Astrocyte (in vitro differentiated cells and primary cell): ENCODE measurements at regions not wholly inside any gene's neighbourhood (a gene's known extent, or its start where the extent isn't known, plus 50 kb on each side); places are given as distances from the start of the nearest gene placed in this dataset.
"Not testable (repeated sequence)": the region's sequence is repeated elsewhere in the genome, so short reads cannot be mapped to it uniquely, and the experiment has no call there.

Source experiments
- DNase-seq: peaks from one replicate; pipeline ENCODE4 v3.0.0-alpha.2; 2010; ENCODE audit warnings: low read depth
- FAIRE-seq: peaks from 2 replicates; lab custom pipeline; 2011; peaks lifted over from hg19 to GRCh38; lab: Jason Lieb, UNC
- H2AFZ ChIP-seq: 2 replicates; pipeline ENCODE4 v1.6.0; 2012; ENCODE audit warnings: low read depth, low read length, inconsistent platforms
- H3K27ac ChIP-seq: 2 replicates; pipeline ENCODE4 v1.5.1; 2011; ENCODE audit warnings: low read depth, low read length, inconsistent platforms
- H3K27me3 ChIP-seq: 2 replicates; pipeline ENCODE4 v1.6.0; 2011; ENCODE audit warnings: low read length, inconsistent platforms; ENCODE audit not compliant: insufficient read depth
- H3K36me3 ChIP-seq: 2 replicates; pipeline ENCODE4 v1.5.1; 2011; ENCODE audit warnings: low read length, inconsistent platforms; ENCODE audit not compliant: insufficient read depth
- H3K4me1 ChIP-seq: 2 replicates; pipeline ENCODE4 v1.5.1; 2011; ENCODE audit warnings: low read length, inconsistent platforms; ENCODE audit not compliant: insufficient read depth
- H3K4me2 ChIP-seq: 2 replicates; pipeline ENCODE4 v1.6.0; 2012; ENCODE audit warnings: low read length, inconsistent platforms
- H3K4me3 ChIP-seq: 2 replicates; pipeline ENCODE4 v1.5.1; 2011; ENCODE audit warnings: low read depth, mild to moderate bottlenecking, low read length, inconsistent platforms; ENCODE audit not compliant: insufficient read depth
- H3K79me2 ChIP-seq: 2 replicates; pipeline ENCODE4 v1.6.0; 2012; ENCODE audit warnings: mild to moderate bottlenecking, low read length, inconsistent platforms; ENCODE audit not compliant: insufficient read depth
- H3K9ac ChIP-seq: 2 replicates; pipeline ENCODE4 v1.6.0; 2012; ENCODE audit warnings: mild to moderate bottlenecking, low read length, inconsistent platforms
- H3K9me3 ChIP-seq: 2 replicates; pipeline ENCODE4 v1.5.1; 2012; ENCODE audit warnings: low read depth, mild to moderate bottlenecking, low read length, inconsistent platforms; ENCODE audit not compliant: insufficient read depth
- H4K20me1 ChIP-seq: 2 replicates; pipeline ENCODE4 v1.6.0; 2012; ENCODE audit warnings: low read length, inconsistent platforms; ENCODE audit not compliant: insufficient read depth
- H3K27ac Mint-ChIP-seq: one replicate; pipeline ENCODE4 v1.8.0; 2021; ENCODE audit warnings: mild to moderate bottlenecking, mixed read lengths; ENCODE audit not compliant: unreplicated experiment
- H3K27me3 Mint-ChIP-seq: one replicate; pipeline ENCODE4 v1.8.0; 2021; ENCODE audit warnings: low read depth, mixed read lengths; ENCODE audit not compliant: unreplicated experiment
- H3K36me3 Mint-ChIP-seq: one replicate; pipeline ENCODE4 v1.8.0; 2021; ENCODE audit warnings: low read depth, mixed read lengths; ENCODE audit not compliant: unreplicated experiment
- H3K4me1 Mint-ChIP-seq: one replicate; pipeline ENCODE4 v1.8.0; 2021; ENCODE audit warnings: low read depth, mixed read lengths; ENCODE audit not compliant: unreplicated experiment
- H3K4me3 Mint-ChIP-seq: one replicate; pipeline ENCODE4 v1.8.0; 2021; ENCODE audit warnings: mild to moderate bottlenecking, moderate library complexity, mixed read lengths; ENCODE audit not compliant: unreplicated experiment
- H3K9me3 Mint-ChIP-seq: one replicate; pipeline ENCODE4 v1.8.0; 2021; ENCODE audit warnings: mild to moderate bottlenecking, mixed read lengths; ENCODE audit not compliant: unreplicated experiment
- EZH2 ChIP-seq: IDR thresholded peaks from 2 replicates; pipeline ENCODE4 v1.6.1; 2012; ENCODE audit warnings: mild to moderate bottlenecking, low read length, inconsistent platforms; ENCODE audit not compliant: insufficient read depth
- TF ChIP-seq, protein P1 (sequence below): IDR thresholded peaks from 2 replicates; pipeline ENCODE4 v1.5.1; 2011; ENCODE audit warnings: low read depth, mild to moderate bottlenecking, inconsistent platforms, low read length, moderate library complexity; ENCODE audit not compliant: insufficient read depth

DNA sequence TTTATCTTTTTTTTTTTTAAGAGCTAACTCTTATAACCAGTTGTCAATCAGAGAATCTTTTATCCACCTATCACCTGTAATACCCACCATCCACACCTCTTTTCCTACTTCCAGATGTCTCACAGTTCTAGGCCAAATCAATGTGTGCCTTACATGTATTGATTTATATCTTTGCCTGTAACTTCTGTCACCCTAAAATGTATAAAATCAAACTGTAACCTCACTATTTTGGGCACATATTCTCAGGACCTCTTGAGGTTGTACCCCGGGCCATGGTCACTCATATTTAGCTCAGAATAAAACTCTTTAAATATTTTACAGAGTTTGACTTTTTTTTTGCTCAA, 404.7 kb upstream of the RORB start:
- H3K27ac Mint-ChIP-seq: no peak overlapping the region
- H2AFZ ChIP-seq: no peak overlapping the region
- H3K27ac ChIP-seq: no peak overlapping the region
- TF ChIP-seq EZH2: no peak
- TF ChIP-seq, protein P1, sequence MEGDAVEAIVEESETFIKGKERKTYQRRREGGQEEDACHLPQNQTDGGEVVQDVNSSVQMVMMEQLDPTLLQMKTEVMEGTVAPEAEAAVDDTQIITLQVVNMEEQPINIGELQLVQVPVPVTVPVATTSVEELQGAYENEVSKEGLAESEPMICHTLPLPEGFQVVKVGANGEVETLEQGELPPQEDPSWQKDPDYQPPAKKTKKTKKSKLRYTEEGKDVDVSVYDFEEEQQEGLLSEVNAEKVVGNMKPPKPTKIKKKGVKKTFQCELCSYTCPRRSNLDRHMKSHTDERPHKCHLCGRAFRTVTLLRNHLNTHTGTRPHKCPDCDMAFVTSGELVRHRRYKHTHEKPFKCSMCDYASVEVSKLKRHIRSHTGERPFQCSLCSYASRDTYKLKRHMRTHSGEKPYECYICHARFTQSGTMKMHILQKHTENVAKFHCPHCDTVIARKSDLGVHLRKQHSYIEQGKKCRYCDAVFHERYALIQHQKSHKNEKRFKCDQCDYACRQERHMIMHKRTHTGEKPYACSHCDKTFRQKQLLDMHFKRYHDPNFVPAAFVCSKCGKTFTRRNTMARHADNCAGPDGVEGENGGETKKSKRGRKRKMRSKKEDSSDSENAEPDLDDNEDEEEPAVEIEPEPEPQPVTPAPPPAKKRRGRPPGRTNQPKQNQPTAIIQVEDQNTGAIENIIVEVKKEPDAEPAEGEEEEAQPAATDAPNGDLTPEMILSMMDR: no peak
- no peak for FAIRE-seq
- peaks cover 6% of the 10 kb centered on the region for H3K4me1 Mint-ChIP-seq
- H3K4me1 ChIP-seq: no peaks in the 10 kb centered on the region
- H4K20me1 ChIP-seq: no peaks in the 10 kb centered on the region
- no peak overlapping the region for H3K4me3 Mint-ChIP-seq
- H3K9me3 ChIP-seq: no peaks in the 10 kb centered on the region
- no peak overlapping the region for H3K4me3 ChIP-seq
- no peak for DNase-seq
- no peak overlapping the region for H3K4me2 ChIP-seq
- H3K79me2 ChIP-seq: no peaks in the 10 kb centered on the region
- no peaks in the 10 kb centered on the region for H3K9me3 Mint-ChIP-seq
- peaks cover 12% of the 10 kb centered on the region for H3K27me3 Mint-ChIP-seq
- no peak overlapping the region for H3K9ac ChIP-seq
- no peaks in the 10 kb centered on the region for H3K27me3 ChIP-seq
- no peaks in the 10 kb centered on the region for H3K36me3 ChIP-seq
- no peaks in the 10 kb centered on the region for H3K36me3 Mint-ChIP-seq

DNA sequence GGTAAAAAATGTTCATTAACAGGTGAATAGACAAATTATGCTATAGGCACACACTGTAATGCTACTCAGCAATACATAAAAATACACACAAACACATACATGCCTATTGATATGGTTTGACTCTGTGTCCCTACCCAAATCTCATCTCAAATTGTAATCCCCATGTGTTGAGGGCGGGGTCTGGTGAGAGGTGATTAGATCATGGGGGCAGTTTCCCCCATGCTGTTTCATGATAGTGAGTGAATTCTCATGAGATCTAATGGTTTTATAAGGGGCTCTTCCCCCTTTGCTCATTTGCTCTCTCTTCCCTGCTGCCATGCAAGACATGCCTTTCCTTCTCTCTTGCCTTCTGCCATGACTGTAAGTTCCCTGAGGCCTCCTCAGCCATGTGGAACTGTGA, 403.1 kb upstream of the RORB start:
- H3K4me3 Mint-ChIP-seq, H3K4me2 ChIP-seq, H3K9me3 ChIP-seq, H3K4me1 ChIP-seq, DNase-seq, H3K27ac Mint-ChIP-seq, H3K79me2 ChIP-seq, H3K36me3 ChIP-seq, H2AFZ ChIP-seq, H3K27me3 ChIP-seq, H3K4me1 Mint-ChIP-seq, H4K20me1 ChIP-seq, FAIRE-seq, H3K4me3 ChIP-seq, H3K36me3 Mint-ChIP-seq, H3K9ac ChIP-seq, H3K9me3 Mint-ChIP-seq, H3K27ac ChIP-seq, H3K27me3 Mint-ChIP-seq: not testable (repeated sequence)

DNA sequence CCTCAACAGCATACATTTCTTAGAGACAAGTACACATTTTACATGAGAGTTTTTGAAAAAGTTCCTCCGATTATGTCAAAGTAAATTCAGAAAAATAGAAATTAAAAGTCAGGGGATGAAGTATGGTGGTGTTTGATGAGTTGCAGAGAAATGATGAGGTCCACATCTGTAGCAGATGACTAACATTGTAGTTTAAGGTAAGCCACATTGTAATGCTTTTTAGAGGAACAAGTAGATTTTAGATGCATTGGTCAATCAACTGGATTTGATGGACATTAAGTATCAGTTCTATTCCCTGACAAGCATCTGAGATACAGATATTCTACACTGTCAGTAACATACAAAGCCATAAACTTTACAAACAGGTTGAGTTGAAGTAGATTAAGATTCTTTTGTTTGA, 402.4 kb upstream of the RORB start:
- H4K20me1 ChIP-seq: no peaks in the 10 kb centered on the region
- peaks cover 1% of the 10 kb centered on the region for H3K4me1 Mint-ChIP-seq
- FAIRE-seq (no peak), DNase-seq (no peak)
- no peaks in the 10 kb centered on the region for H3K79me2 ChIP-seq
- H3K27ac ChIP-seq: no peak overlapping the region
- no peaks in the 10 kb centered on the region for H3K4me1 ChIP-seq
- no peaks in the 10 kb centered on the region for H3K36me3 Mint-ChIP-seq
- no peaks in the 10 kb centered on the region for H3K9me3 ChIP-seq
- no peaks in the 10 kb centered on the region for H3K36me3 ChIP-seq
- H3K27me3 ChIP-seq: no peaks in the 10 kb centered on the region
- H3K9me3 Mint-ChIP-seq: no peaks in the 10 kb centered on the region
- no peak overlapping the region for H3K4me2 ChIP-seq
- H3K9ac ChIP-seq: no peak overlapping the region
- no peak for TF ChIP-seq EZH2
- TF ChIP-seq, protein P1: no peak
- no peak overlapping the region for H3K27ac Mint-ChIP-seq
- no peak overlapping the region for H3K4me3 Mint-ChIP-seq
- no peaks in the 10 kb centered on the region for H3K27me3 Mint-ChIP-seq
- H3K4me3 ChIP-seq: no peak overlapping the region
- H2AFZ ChIP-seq: no peak overlapping the region
